Esophagus muscularis mucosa (tissue), 3 donors: ENCODE measurements at regions not wholly inside any gene's neighbourhood (a gene's known extent, or its start where the extent isn't known, plus 50 kb on each side); places are given as distances from the start of the nearest gene placed in this dataset.

Experiments
- POLR2A ChIP-seq: fragments of 450-650 bp; IDR thresholded peaks from one replicate; pipeline ENCODE4 v1.6.1; 2017; ENCODE audit warnings: antibody characterized with exemption, moderate library complexity, mild to moderate bottlenecking, low read depth
- TF ChIP-seq, protein P1 (sequence below), 3 experiments: fragments of 200-600 bp in 2 of 3; fragments of 450-650 bp in 1 of 3; sonication (generic) in 2 of 3; IDR thresholded peaks; one replicate each; pipeline ENCODE4 v1.5.1; 2017 to 2019; ENCODE audit warnings: antibody characterized with exemption in 3 of 3, mild to moderate bottlenecking in 2 of 3, moderate library complexity in 1 of 3

GRCh38 chr5:117793963-117794362 lies 1194.4 kb downstream of the DTWD2 start:
- TF ChIP-seq POLR2A = no peak
- TF ChIP-seq, protein P1, sequence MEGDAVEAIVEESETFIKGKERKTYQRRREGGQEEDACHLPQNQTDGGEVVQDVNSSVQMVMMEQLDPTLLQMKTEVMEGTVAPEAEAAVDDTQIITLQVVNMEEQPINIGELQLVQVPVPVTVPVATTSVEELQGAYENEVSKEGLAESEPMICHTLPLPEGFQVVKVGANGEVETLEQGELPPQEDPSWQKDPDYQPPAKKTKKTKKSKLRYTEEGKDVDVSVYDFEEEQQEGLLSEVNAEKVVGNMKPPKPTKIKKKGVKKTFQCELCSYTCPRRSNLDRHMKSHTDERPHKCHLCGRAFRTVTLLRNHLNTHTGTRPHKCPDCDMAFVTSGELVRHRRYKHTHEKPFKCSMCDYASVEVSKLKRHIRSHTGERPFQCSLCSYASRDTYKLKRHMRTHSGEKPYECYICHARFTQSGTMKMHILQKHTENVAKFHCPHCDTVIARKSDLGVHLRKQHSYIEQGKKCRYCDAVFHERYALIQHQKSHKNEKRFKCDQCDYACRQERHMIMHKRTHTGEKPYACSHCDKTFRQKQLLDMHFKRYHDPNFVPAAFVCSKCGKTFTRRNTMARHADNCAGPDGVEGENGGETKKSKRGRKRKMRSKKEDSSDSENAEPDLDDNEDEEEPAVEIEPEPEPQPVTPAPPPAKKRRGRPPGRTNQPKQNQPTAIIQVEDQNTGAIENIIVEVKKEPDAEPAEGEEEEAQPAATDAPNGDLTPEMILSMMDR (IDR thresholded peaks at IDR 0.05) = no peak
